ENCODE measurements at regions not wholly inside any gene's neighbourhood (a gene's known extent, or its start where the extent isn't known, plus 50 kb on each side); places are given as distances from the start of the nearest gene placed in this dataset.

- TF ChIP-seq ZNF416 (CRISPR knock-in tag; IDR thresholded peaks at IDR 0.05) (no peak), ERG (CRISPR knock-in tag; IDR thresholded peaks at IDR 0.05) (no peak), ZNF532 (CRISPR knock-in tag; IDR thresholded peaks at IDR 0.05; ENCODE audit: borderline replicate concordance) (no peak), FOXJ3 (CRISPR knock-in tag; IDR thresholded peaks at IDR 0.05; ENCODE audit: borderline replicate concordance) (no peak), MXD4 (CRISPR knock-in tag; IDR thresholded peaks at IDR 0.05; ENCODE audit: borderline replicate concordance) (no peak), ATF1 (CRISPR knock-in tag; IDR thresholded peaks at IDR 0.05) (no peak), NFYB (CRISPR knock-in tag; conservative IDR thresholded peaks at IDR 0.05; ENCODE audit: low read depth) (no peak), ESRRA (CRISPR knock-in tag; IDR thresholded peaks at IDR 0.05; ENCODE audit: borderline replicate concordance) (no peak), TCF7 (CRISPR knock-in tag; IDR thresholded peaks at IDR 0.05; ENCODE audit: low read depth) (no peak), AFF4 (CRISPR knock-in tag; IDR thresholded peaks at IDR 0.05; ENCODE audit: borderline replicate concordance) (no peak), FOXP4 (CRISPR knock-in tag; IDR thresholded peaks at IDR 0.05) (no peak), ZNF423 (CRISPR knock-in tag; IDR thresholded peaks at IDR 0.05) (no peak)
Observed at GRCh38 chr2:76563730-76564129, 853.0 kb upstream of the GCFC2 start (continued).

GRCh38 chr2:76558157-76558556, 847.4 kb upstream of the GCFC2 start:
- no peak for ATAC-seq
- TF ChIP-seq STAT6 (CRISPR knock-in tag; conservative IDR thresholded peaks at IDR 0.05; ENCODE audit: low read depth) = no peak
- TF ChIP-seq ZNF317 (CRISPR knock-in tag; IDR thresholded peaks at IDR 0.05; ENCODE audit: borderline replicate concordance, low read depth) = no peak
- TF ChIP-seq E2F4 (CRISPR knock-in tag; IDR thresholded peaks at IDR 0.05; ENCODE audit: borderline replicate concordance, low read depth) = no peak
- TF ChIP-seq FOXK1 (CRISPR knock-in tag; IDR thresholded peaks at IDR 0.05) = no peak
- TF ChIP-seq MXD4 (CRISPR knock-in tag; IDR thresholded peaks at IDR 0.05; ENCODE audit: borderline replicate concordance) = no peak
- TF ChIP-seq PRDM15 (CRISPR knock-in tag; IDR thresholded peaks at IDR 0.05) = no peak

More at GRCh38 chr2:76558157-76558556, 847.4 kb upstream of the GCFC2 start:
- Mint-ChIP-seq H3K36me3 (no peaks in the 10 kb centered on the region), H3K27ac (no peak overlapping the region), H3K27me3 (ENCODE audit: low read depth) (no peaks in the 10 kb centered on the region), H3K4me1 (0 out of 2 replicates have a peak, but pooled peaks cover 3% of the 10 kb centered on the region), H3K4me3 (no peak overlapping the region), H3K9me3 (no peaks in the 10 kb centered on the region)
- ChIA-PET POLR2A (no interaction called here), CTCF (no interaction called here)
- no peak for DNase-seq (ENCODE audit: low spot score)
